Tibial nerve (tissue), 4 donors: ENCODE measurements at regions not wholly inside any gene's neighbourhood (a gene's known extent, or its start where the extent isn't known, plus 50 kb on each side); places are given as distances from the start of the nearest gene placed in this dataset.

Experiments used
- DNase-seq, 2 donors: peaks; one replicate each; pipeline ENCODE4 v3.0.0-alpha.2; 2019; ENCODE audit warnings: low spot score in 2 of 2
- H3K27ac ChIP-seq, 4 donors: fragments of 200-600 bp; sonication (generic) in 3 of 4; one replicate each; pipeline ENCODE4 v1.5.1; 2017 to 2019; ENCODE audit warnings: mild to moderate bottlenecking in 1 of 4
- H3K27me3 ChIP-seq, 2 donors: fragments of 200-600 bp; sonication (generic) in 1 of 2; one replicate each; pipeline versions ENCODE4 v1.5.1 to v1.6.0; 2017 to 2019
- H3K36me3 ChIP-seq, 3 donors: fragments of 200-600 bp; sonication (generic); one replicate each; pipeline ENCODE4 v1.5.1; 2018 to 2019
- H3K4me1 ChIP-seq, 4 donors: fragments of 200-600 bp; sonication (generic) in 3 of 4; one replicate each; pipeline ENCODE4 v1.5.1; 2017 to 2019
- H3K4me3 ChIP-seq, 4 donors: fragments of 200-600 bp; sonication (generic) in 3 of 4; one replicate each; pipeline ENCODE4 v1.5.1; 2017 to 2019; ENCODE audit warnings: mild to moderate bottlenecking in 1 of 4, moderate library complexity in 1 of 4
- H3K9me3 ChIP-seq, 4 donors: fragments of 200-600 bp; sonication (generic) in 3 of 4; one replicate each; pipeline ENCODE4 v1.5.1; 2017 to 2019
- EP300 ChIP-seq, 2 donors: sonication (generic); formaldehyde crosslinking; IDR thresholded peaks; one replicate each; pipeline ENCODE4 v1.6.1; 2017; ENCODE audit warnings: antibody characterized with exemption in 2 of 2, mild to moderate bottlenecking in 1 of 2
- POLR2A ChIP-seq, 2 donors: fragments of 450-650 bp; IDR thresholded peaks; one replicate each; pipeline ENCODE4 v1.6.1; 2017; ENCODE audit warnings: antibody characterized with exemption in 2 of 2, mild to moderate bottlenecking in 2 of 2, moderate library complexity in 2 of 2
- WGBS, 2 donors: methylation state at CpG; one replicate each; pipeline ENCODE4 v1.1.5; 2018; 5-methylcytosine and 5-hydroxymethylcytosine counted together
- TF ChIP-seq, protein P1 (sequence below), 5 experiments: fragments of 200-600 bp in 3 of 5; fragments of 450-650 bp in 2 of 5; sonication (generic) in 3 of 5; IDR thresholded peaks; one replicate each; pipeline ENCODE4 v1.5.1; 2016 to 2019; ENCODE audit warnings: antibody characterized with exemption in 5 of 5, mild to moderate bottlenecking in 3 of 5, moderate library complexity in 2 of 5

DNA sequence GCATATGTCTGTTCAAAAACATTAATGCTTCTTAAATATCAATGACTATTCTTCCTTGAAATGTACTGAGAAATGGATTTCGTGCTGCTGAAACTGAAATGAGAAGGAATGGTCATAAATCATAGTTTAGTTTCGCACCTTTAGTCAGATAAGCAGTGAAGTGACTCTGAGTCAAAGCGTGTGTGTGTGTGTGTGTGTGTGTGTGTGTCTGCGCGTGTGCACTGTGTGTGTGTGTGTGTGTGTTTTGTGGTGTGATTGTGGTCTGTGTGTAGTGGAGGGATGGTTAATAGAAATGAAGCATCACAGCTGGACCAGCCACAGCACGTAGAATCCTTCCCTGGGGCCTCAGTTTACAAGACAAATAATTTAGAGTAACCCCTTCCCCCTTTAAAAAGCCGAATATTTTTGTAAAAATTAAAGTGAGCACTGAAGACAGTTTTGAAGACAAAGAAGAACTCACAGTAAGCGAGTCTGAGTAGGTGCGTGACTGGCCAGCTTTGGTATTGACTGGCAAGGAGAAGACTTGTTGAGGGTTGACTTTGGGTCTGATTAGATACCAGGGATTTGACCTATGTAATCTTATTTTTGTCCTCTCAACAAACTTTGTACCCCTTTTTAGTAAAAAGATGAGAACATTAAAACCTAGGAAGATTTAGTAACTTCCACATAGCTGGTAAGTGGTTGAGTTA, 202.0 kb upstream of the IL12A start:
- Histone ChIP-seq H3K9me3 (no peaks in the 10 kb centered on the region), H3K27ac (no peak overlapping the region), H3K4me3 (no peak overlapping the region), H3K36me3 (no peaks in the 10 kb centered on the region), H3K27me3 (no peaks in the 10 kb centered on the region), H3K4me1 (no peaks in the 10 kb centered on the region)
- DNase-seq, result no peak
- WGBS, 2 donors, result 86 to 93% methylated on average over 9 of the region's 9 CpGs
- TF ChIP-seq, protein P1, sequence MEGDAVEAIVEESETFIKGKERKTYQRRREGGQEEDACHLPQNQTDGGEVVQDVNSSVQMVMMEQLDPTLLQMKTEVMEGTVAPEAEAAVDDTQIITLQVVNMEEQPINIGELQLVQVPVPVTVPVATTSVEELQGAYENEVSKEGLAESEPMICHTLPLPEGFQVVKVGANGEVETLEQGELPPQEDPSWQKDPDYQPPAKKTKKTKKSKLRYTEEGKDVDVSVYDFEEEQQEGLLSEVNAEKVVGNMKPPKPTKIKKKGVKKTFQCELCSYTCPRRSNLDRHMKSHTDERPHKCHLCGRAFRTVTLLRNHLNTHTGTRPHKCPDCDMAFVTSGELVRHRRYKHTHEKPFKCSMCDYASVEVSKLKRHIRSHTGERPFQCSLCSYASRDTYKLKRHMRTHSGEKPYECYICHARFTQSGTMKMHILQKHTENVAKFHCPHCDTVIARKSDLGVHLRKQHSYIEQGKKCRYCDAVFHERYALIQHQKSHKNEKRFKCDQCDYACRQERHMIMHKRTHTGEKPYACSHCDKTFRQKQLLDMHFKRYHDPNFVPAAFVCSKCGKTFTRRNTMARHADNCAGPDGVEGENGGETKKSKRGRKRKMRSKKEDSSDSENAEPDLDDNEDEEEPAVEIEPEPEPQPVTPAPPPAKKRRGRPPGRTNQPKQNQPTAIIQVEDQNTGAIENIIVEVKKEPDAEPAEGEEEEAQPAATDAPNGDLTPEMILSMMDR (IDR thresholded peaks at IDR 0.05), result no peak
- TF ChIP-seq POLR2A (IDR thresholded peaks at IDR 0.05) (no peak), EP300 (IDR thresholded peaks at IDR 0.05) (no peak)

DNA sequence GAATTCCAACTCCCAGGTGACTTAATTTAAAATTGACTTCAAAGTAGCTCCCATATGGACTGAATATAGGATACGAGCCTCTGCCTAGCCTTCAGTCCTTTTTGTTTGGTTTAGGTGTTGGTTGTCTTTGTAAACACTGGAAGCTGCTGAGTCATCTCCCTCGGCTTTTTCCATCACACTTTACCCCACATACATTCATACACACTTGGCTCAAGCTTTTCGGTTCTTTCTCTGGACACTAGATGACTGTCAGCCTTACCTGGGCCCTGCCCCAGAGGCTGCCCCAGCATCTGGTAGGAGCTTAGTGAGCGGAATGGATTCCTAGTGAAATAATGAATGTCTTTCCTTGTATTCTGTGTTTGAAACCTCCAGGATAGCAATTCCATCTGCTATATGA, 201.5 kb upstream of the IL12A start:
- H3K27me3 ChIP-seq, result no peaks in the 10 kb centered on the region
- H3K4me1 ChIP-seq, result no peaks in the 10 kb centered on the region
- WGBS, 2 donors, result 79 to 80% methylated on average over 4 of the region's 4 CpGs
- H3K27ac ChIP-seq, result peak overlapping the region in 1 of 4 donors; percentile 3
- no peak overlapping the region for H3K4me3 ChIP-seq
- H3K36me3 ChIP-seq, result no peaks in the 10 kb centered on the region
- TF ChIP-seq EP300 (IDR thresholded peaks at IDR 0.05), result no peak
- TF ChIP-seq, protein P1 (IDR thresholded peaks at IDR 0.05), result no peak
- no peak for TF ChIP-seq POLR2A (IDR thresholded peaks at IDR 0.05)
- DNase-seq, result no peak
- no peaks in the 10 kb centered on the region for H3K9me3 ChIP-seq

DNA sequence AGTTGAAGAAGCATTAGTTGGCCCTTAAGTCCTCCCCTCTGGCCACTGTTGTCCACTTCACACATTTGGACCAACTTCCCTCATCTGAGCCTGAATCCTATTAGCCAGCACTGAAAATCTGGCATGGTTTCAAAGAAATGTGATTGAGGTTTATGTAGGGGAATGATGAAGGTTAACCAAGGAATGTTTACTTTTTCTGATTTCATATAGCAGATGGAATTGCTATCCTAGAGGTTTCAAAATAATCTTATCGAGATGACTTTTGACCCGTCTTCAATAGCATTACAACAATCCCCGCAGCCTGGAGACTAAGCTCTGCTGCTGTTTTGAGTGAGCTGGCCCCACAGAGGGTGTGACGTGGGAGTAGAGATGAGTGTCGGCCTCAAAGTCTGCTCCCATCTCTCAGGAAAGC, 200.8 kb upstream of the IL12A start:
- 76 to 80% methylated on average over 5 of the region's 5 CpGs for WGBS, 2 donors
- DNase-seq, result no peak
- H3K4me3 ChIP-seq, result no peak overlapping the region
- H3K9me3 ChIP-seq, result no peaks in the 10 kb centered on the region
- TF ChIP-seq, protein P1 (IDR thresholded peaks at IDR 0.05), result no peak
- no peak for TF ChIP-seq EP300 (IDR thresholded peaks at IDR 0.05)
- no peak for TF ChIP-seq POLR2A (IDR thresholded peaks at IDR 0.05)
- no peaks in the 10 kb centered on the region for H3K36me3 ChIP-seq
- no peaks in the 10 kb centered on the region for H3K4me1 ChIP-seq
- no peaks in the 10 kb centered on the region for H3K27me3 ChIP-seq
- peak overlapping the region in 1 of 4 donors; percentile 32 for H3K27ac ChIP-seq

DNA sequence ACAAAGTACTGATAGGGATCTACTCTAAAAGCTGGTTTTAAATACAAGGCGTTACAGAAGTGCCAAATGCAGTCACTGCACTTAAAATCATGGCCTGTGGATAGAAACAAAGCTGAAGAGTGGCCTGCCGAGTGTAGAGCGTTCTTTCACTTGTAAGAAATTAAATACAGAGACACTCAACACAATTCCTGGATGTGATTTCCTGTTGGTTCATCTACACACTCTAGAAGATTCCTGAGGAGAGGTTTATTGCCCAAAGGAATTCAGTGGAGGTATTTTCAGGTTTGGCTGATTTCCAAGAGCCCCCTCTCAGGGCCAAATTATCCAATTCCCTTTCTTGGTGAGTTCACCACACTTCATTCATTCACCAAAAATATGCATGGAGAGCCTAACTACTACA, 200.3 kb upstream of the IL12A start:
- no peaks in the 10 kb centered on the region for H3K9me3 ChIP-seq
- no peak for DNase-seq
- 70 to 76% methylated on average over 3 of the region's 3 CpGs for WGBS, 2 donors
- TF ChIP-seq, protein P1 (IDR thresholded peaks at IDR 0.05), result no peak
- TF ChIP-seq EP300 (IDR thresholded peaks at IDR 0.05) (no peak), POLR2A (IDR thresholded peaks at IDR 0.05) (no peak)
- peak overlapping the region in 1 of 4 donors; percentile 32 for H3K27ac ChIP-seq
- no peaks in the 10 kb centered on the region for H3K36me3 ChIP-seq
- H3K27me3 ChIP-seq, result no peaks in the 10 kb centered on the region
- no peaks in the 10 kb centered on the region for H3K4me1 ChIP-seq
- H3K4me3 ChIP-seq, result no peak overlapping the region

DNA sequence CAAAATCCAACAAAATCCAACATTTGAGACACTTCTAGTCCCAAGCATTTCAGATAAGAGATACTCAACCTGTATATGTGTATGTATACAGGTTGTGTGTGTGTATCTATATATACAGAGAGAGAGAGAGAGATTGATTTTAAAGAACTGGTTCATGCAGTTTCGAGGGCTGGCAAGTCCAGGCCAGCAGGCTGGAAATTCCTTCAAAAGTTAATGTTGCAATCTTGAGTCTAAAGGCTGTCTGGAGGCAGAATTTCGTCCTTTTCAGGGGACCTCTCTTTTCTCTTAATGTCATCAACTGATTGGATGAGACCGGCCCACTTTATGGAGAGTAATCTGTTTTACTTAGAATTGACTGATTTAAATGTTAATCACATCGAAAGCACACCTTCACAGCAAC, 199.6 kb upstream of the IL12A start:
- TF ChIP-seq, protein P1 (IDR thresholded peaks at IDR 0.05), result no peak
- TF ChIP-seq POLR2A (IDR thresholded peaks at IDR 0.05) (no peak), EP300 (IDR thresholded peaks at IDR 0.05) (no peak)
- no peaks in the 10 kb centered on the region for H3K36me3 ChIP-seq
- no peak overlapping the region for H3K27ac ChIP-seq
- no peaks in the 10 kb centered on the region for H3K9me3 ChIP-seq
- DNase-seq, result no peak
- peaks cover 0 to 2% (median 0%) of the 10 kb centered on the region in 4 donors for H3K4me1 ChIP-seq
- H3K27me3 ChIP-seq, result no peaks in the 10 kb centered on the region
- WGBS, 2 donors, result 92 to 94% methylated on average over 4 of the region's 4 CpGs
- H3K4me3 ChIP-seq, result no peak overlapping the region
